Upper lobe of left lung (tissue), 6 donors: ENCODE measurements at regions not wholly inside any gene's neighbourhood (a gene's known extent, or its start where the extent isn't known, plus 50 kb on each side); places are given as distances from the start of the nearest gene placed in this dataset.

ENCODE experiments used
- ATAC-seq, 2 donors: fragments of 200-7000 bp; cut with Tn5 transposase; one replicate each; pipeline ENCODE4 v1.9.1; 2022; ENCODE audit warnings: mild to moderate bottlenecking in 2 of 2, moderate library complexity in 2 of 2; ENCODE audit not compliant: low FRiP score in 2 of 2
- DNase-seq, 2 donors: peaks; one replicate each; pipeline ENCODE4 v3.0.0-alpha.2; 2019 to 2020
- H3K27ac ChIP-seq, 4 donors: fragments of 200-600 bp; sonication (generic); one replicate each; pipeline ENCODE4 v1.5.1; 2016 to 2019
- H3K27me3 ChIP-seq, 4 donors: fragments of 200-600 bp; sonication (generic); one replicate each; pipeline ENCODE4 v1.5.1; 2017 to 2019
- H3K36me3 ChIP-seq, 4 donors: fragments of 200-600 bp; sonication (generic); one replicate each; pipeline ENCODE4 v1.5.1; 2016 to 2019
- H3K4me1 ChIP-seq, 4 donors: fragments of 200-600 bp; sonication (generic); one replicate each; pipeline ENCODE4 v1.5.1; 2018 to 2019
- H3K4me3 ChIP-seq, 4 donors: fragments of 200-600 bp; sonication (generic); one replicate each; pipeline ENCODE4 v1.5.1; 2017 to 2019; ENCODE audit warnings: mild to moderate bottlenecking in 2 of 4, moderate library complexity in 1 of 4
- H3K9me3 ChIP-seq, 4 donors: fragments of 200-600 bp; sonication (generic); one replicate each; pipeline ENCODE4 v1.5.1; 2018 to 2019
- CTCF ChIP-seq, 6 experiments: fragments of 450-650 bp in 4 of 6; fragments of 200-600 bp in 2 of 6; sonication (generic) in 2 of 6; IDR thresholded peaks; one replicate each; pipeline ENCODE4 v1.5.1; 2016 to 2019; ENCODE audit warnings: antibody characterized with exemption in 6 of 6
- EP300 ChIP-seq, 4 donors: sonication (generic); formaldehyde crosslinking; IDR thresholded peaks; one replicate each; pipeline ENCODE4 v1.5.1; 2017; ENCODE audit warnings: antibody characterized with exemption in 4 of 4, control low read depth in 2 of 4
- POLR2A ChIP-seq, 4 donors: fragments of 450-650 bp; IDR thresholded peaks; one replicate each; pipeline ENCODE4 v1.5.1; 2016 to 2017; ENCODE audit warnings: antibody characterized with exemption in 4 of 4, mild to moderate bottlenecking in 2 of 4
- POLR2AphosphoS5 ChIP-seq, 2 donors: sonication (generic); formaldehyde crosslinking; IDR thresholded peaks; one replicate each; pipeline ENCODE4 v1.5.1; 2017; ENCODE audit warnings: antibody characterized with exemption in 2 of 2
- WGBS, 2 donors: methylation state at CpG; one replicate each; pipeline ENCODE4 v1.1.5; 2017 to 2018; 5-methylcytosine and 5-hydroxymethylcytosine counted together
- donor health status: DM: no; HTN: no; CAD: no; lungs with moderate emphysema.
- donor health status: DM: no; HTN: yes; CAD: no; lungs with severe emphysema.

- WGBS, 2 donors, result 92 to 93% methylated on average over 3 of the region's 3 CpGs
- Histone ChIP-seq H3K27ac (no peak overlapping the region), H3K27me3 (no peaks in the 10 kb centered on the region), H3K36me3 (no peaks in the 10 kb centered on the region), H3K4me3 (no peak overlapping the region), H3K9me3 (no peaks in the 10 kb centered on the region), H3K4me1 (no peaks in the 10 kb centered on the region)
- DNase-seq (no peak), ATAC-seq (no peak)
- TF ChIP-seq POLR2A (IDR thresholded peaks at IDR 0.05) (no peak), CTCF (IDR thresholded peaks at IDR 0.05) (no peak), EP300 (IDR thresholded peaks at IDR 0.05) (no peak), POLR2AphosphoS5 (IDR thresholded peaks at IDR 0.05) (no peak)
Observed at GRCh38 chr3:181969925-181970324, 258.2 kb downstream of the SOX2 start.

- no peaks in the 10 kb centered on the region for H3K36me3 ChIP-seq
- H3K27me3 ChIP-seq, result no peaks in the 10 kb centered on the region
- no peak overlapping the region for H3K4me3 ChIP-seq
- TF ChIP-seq POLR2AphosphoS5 (IDR thresholded peaks at IDR 0.05), result no peak
- TF ChIP-seq POLR2A (IDR thresholded peaks at IDR 0.05), result no peak
- TF ChIP-seq CTCF (IDR thresholded peaks at IDR 0.05), result no peak
- no peak for TF ChIP-seq EP300 (IDR thresholded peaks at IDR 0.05)
- no peaks in the 10 kb centered on the region for H3K9me3 ChIP-seq
- DNase-seq (no peak), ATAC-seq (no peak)
- H3K27ac ChIP-seq, result no peak overlapping the region
- WGBS, 2 donors, result 75 to 77% methylated on average over 2 of the region's 2 CpGs
- no peaks in the 10 kb centered on the region for H3K4me1 ChIP-seq
Observed at GRCh38 chr3:181971424-181971823, 259.7 kb downstream of the SOX2 start.

GRCh38 chr3:181974198-181974597 is 262.5 kb downstream of the SOX2 start:
- TF ChIP-seq POLR2A (IDR thresholded peaks at IDR 0.05) (no peak), EP300 (IDR thresholded peaks at IDR 0.05) (no peak), POLR2AphosphoS5 (IDR thresholded peaks at IDR 0.05) (no peak), CTCF (IDR thresholded peaks at IDR 0.05) (no peak)
- Histone ChIP-seq H3K27me3 (no peaks in the 10 kb centered on the region), H3K27ac (no peak overlapping the region), H3K4me1 (no peaks in the 10 kb centered on the region), H3K36me3 (no peaks in the 10 kb centered on the region), H3K4me3 (no peak overlapping the region), H3K9me3 (no peaks in the 10 kb centered on the region)
- ATAC-seq (no peak), DNase-seq (no peak)
- 81 to 97% methylated on average over 2 of the region's 2 CpGs for WGBS, 2 donors

- H3K4me3 ChIP-seq, result no peak overlapping the region
- no peak for TF ChIP-seq POLR2AphosphoS5 (IDR thresholded peaks at IDR 0.05)
- TF ChIP-seq EP300 (IDR thresholded peaks at IDR 0.05), result no peak
- TF ChIP-seq POLR2A (IDR thresholded peaks at IDR 0.05), result no peak
- TF ChIP-seq CTCF (IDR thresholded peaks at IDR 0.05), result no peak
- H3K27ac ChIP-seq, result no peak overlapping the region
- H3K36me3 ChIP-seq, result no peaks in the 10 kb centered on the region
- no peaks in the 10 kb centered on the region for H3K4me1 ChIP-seq
- no peak for DNase-seq
- ATAC-seq, result no peak
- no peaks in the 10 kb centered on the region for H3K9me3 ChIP-seq
- no peaks in the 10 kb centered on the region for H3K27me3 ChIP-seq
- 63 to 84% methylated on average over 1 of the region's 1 CpG for WGBS, 2 donors
Observed at GRCh38 chr3:181976526-181976925, 264.8 kb downstream of the SOX2 start.

GRCh38 chr3:181985386-181985785 is 273.7 kb downstream of the SOX2 start:
- Histone ChIP-seq H3K9me3 (no peaks in the 10 kb centered on the region), H3K4me1 (no peaks in the 10 kb centered on the region), H3K27ac (no peak overlapping the region), H3K27me3 (no peaks in the 10 kb centered on the region), H3K4me3 (no peak overlapping the region), H3K36me3 (no peaks in the 10 kb centered on the region)
- TF ChIP-seq EP300 (IDR thresholded peaks at IDR 0.05) (no peak), POLR2A (IDR thresholded peaks at IDR 0.05) (no peak), POLR2AphosphoS5 (IDR thresholded peaks at IDR 0.05) (no peak), CTCF (IDR thresholded peaks at IDR 0.05) (no peak)
- 72 to 76% methylated on average over 2 of the region's 2 CpGs for WGBS, 2 donors
- DNase-seq, result no peak
- no peak for ATAC-seq
